ENCODE measurements at regions not wholly inside any gene's neighbourhood (a gene's known extent, or its start where the extent isn't known, plus 50 kb on each side); places are given as distances from the start of the nearest gene placed in this dataset.

DNA sequence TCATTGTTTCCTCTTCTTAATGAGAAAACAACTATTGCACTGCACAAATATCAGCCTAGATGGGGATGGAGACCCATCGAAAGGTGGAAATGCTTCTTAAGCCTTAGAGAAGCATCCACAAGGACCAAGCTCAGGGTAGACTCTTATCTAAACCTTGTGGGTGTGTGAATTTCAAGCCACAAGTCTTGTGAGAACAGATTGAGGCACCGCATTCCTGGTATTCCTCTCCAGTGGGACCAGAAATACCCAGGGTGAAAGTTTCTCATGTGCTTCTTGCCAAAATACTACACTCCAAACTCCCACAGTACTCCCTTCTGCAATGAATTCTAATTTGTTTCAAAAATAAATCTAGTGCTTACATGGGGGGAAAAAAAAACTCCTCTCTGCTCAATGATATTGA is 375.6 kb downstream of the PDGFC start:
- H4K91ac ChIP-seq (ENCODE audit: insufficient read depth, low read depth, low read length): no peak overlapping the region
- H3K4me1 ChIP-seq (ENCODE audit: control insufficient read depth, insufficient read depth, low read length): peaks cover 3% of the 10 kb centered on the region; the same call in 1 of the 2 replicates
- TF ChIP-seq MXI1 (IDR thresholded peaks at IDR 0.05; ENCODE audit: borderline replicate concordance, low read depth, low read length) (no peak), RAD21 (IDR thresholded peaks at IDR 0.05; ENCODE audit: low read length) (0 out of 2 replicates have a peak, but pooled peaks have one; percentile 10)
- TF ChIP-seq, protein P1, sequence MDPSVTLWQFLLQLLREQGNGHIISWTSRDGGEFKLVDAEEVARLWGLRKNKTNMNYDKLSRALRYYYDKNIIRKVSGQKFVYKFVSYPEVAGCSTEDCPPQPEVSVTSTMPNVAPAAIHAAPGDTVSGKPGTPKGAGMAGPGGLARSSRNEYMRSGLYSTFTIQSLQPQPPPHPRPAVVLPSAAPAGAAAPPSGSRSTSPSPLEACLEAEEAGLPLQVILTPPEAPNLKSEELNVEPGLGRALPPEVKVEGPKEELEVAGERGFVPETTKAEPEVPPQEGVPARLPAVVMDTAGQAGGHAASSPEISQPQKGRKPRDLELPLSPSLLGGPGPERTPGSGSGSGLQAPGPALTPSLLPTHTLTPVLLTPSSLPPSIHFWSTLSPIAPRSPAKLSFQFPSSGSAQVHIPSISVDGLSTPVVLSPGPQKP (IDR thresholded peaks at IDR 0.05; ENCODE audit: borderline replicate concordance, low read depth, low read length): no peak
- H3K9ac ChIP-seq (ENCODE audit: low read depth, low read length): no peak overlapping the region
- BruUV-seq (replicated peaks): no TSS peak
- no peak overlapping the region for H3K14ac ChIP-seq (replicated peaks; ENCODE audit: low read depth, low read length)
- no peak overlapping the region for H3K23ac ChIP-seq (ENCODE audit: low read depth, low read length)
- no peaks in the 10 kb centered on the region for H3K27me3 ChIP-seq (ENCODE audit: control insufficient read depth, insufficient read depth, low read length)
- H3K4me3 ChIP-seq (ENCODE audit: insufficient read depth, low read depth, low read length): no peak overlapping the region
- dilution Hi-C loops (cut with HindIII; ENCODE audit: low sequenced_read_pairs, unreplicated experiment) (no loop called here), intact Hi-C loops (cut with micrococcal nuclease) (loop anchor here (5.0 kb wide), 1 partner anchor 531 kb away; no protein-coding TSS in a partner anchor), in situ Hi-C loops (cut with MboI; ENCODE audit: low sequenced_read_pairs) (no loop called here)
- H4K20me1 ChIP-seq (ENCODE audit: insufficient read depth, low read length): no peaks in the 10 kb centered on the region
- H3K36me3 ChIP-seq (ENCODE audit: control insufficient read depth, insufficient read depth, low read length): no peaks in the 10 kb centered on the region
- no peak overlapping the region for H2BK120ac ChIP-seq (ENCODE audit: low read depth, low read length)
- no peaks in the 10 kb centered on the region for H3K9me3 ChIP-seq (ENCODE audit: control insufficient read depth, insufficient read depth, low read length)
- peak overlapping the region; percentile 11; the same call in 1 of the 2 replicates for H2BK20ac ChIP-seq (ENCODE audit: low read depth, low read length)
- H4K8ac ChIP-seq (ENCODE audit: low read depth in 2 of 2, low read length in 2 of 2): peak overlapping the region in 1 of 2 experiments; percentile 1; a peak in 1 of 4 replicates
- no peak overlapping the region for H3K56ac ChIP-seq (ENCODE audit: extremely low read depth, insufficient read depth, low read length)
- 0 out of 3 replicates have a peak overlapping the region, but pooled peaks have one; percentile 28 for H2BK15ac ChIP-seq (ENCODE audit: low read depth, low read length)
- H2BK5ac ChIP-seq (ENCODE audit: low read depth, low read length, poor library complexity, severe bottlenecking): no peak overlapping the region
- H2AK9ac ChIP-seq (replicated peaks; ENCODE audit: low read depth, low read length, poor library complexity): no peak overlapping the region
- H3K9me1 ChIP-seq (ENCODE audit: insufficient read depth, low read length): peaks cover 3% of the 10 kb centered on the region; the same call in 1 of the 2 replicates
- H4K5ac ChIP-seq (ENCODE audit: low read depth, low read length): no peak overlapping the region
- ChIA-PET POLR2A (ENCODE audit: unreplicated experiment) (no interaction called here), CTCF (no interaction called here)
- no peak overlapping the region for H3K4me2 ChIP-seq (ENCODE audit: low read depth, low read length)
- WGBS, 2 experiments (ENCODE audit: extremely low coverage in 2 of 2, insufficient read length in 1 of 2): no CpG with 5 or more reads among the region's 2 CpGs
- DNase-seq (peak; percentile 45), ATAC-seq (ENCODE audit: low read depth) (no peak)
- 0 out of 2 replicates have a peak overlapping the region, but pooled peaks have one; percentile 7 for H2AK5ac ChIP-seq (ENCODE audit: low read depth, low read length)
- no peak overlapping the region for H3K27ac ChIP-seq (ENCODE audit: insufficient read depth, low read length)
- H3K4ac ChIP-seq (ENCODE audit: low read depth, low read length): no peak overlapping the region
- no peak overlapping the region for H2AFZ ChIP-seq (replicated peaks; ENCODE audit: low read length, poor library complexity)
- H3K18ac ChIP-seq (ENCODE audit: low read depth, low read length): no peak overlapping the region
- no peaks in the 10 kb centered on the region for H3K79me1 ChIP-seq (ENCODE audit: low read depth in 1 of 2, low read length in 2 of 2)
